NOMO-1 treated with DMSO at 0.1 percent for 48 hours (cell line): ENCODE measurements at regions not wholly inside any gene's neighbourhood (a gene's known extent, or its start where the extent isn't known, plus 50 kb on each side); places are given as distances from the start of the nearest gene placed in this dataset.
A peak's percentile ranks its signal among the peaks of the same experiment; 100 is the strongest.
"Not testable (repeated sequence)": the region's sequence is repeated elsewhere in the genome, so short reads cannot be mapped to it uniquely, and the experiment has no call there.

Experiments used
- DNase-seq: peaks from one replicate; lab custom pipeline; 2025; ENCODE audit not compliant: unreplicated experiment; lab: John Stamatoyannopoulos, UW

- no peak for DNase-seq
Observed at GRCh38 chr22:25484521-25485315, 79.8 kb upstream of the GRK3 start.

GRCh38 chr22:25485626-25486545 is 78.6 kb upstream of the GRK3 start:
- no peak for DNase-seq

- no peak for DNase-seq
Observed at GRCh38 chr22:25487508-25487907, 77.0 kb upstream of the GRK3 start.

GRCh38 chr22:25488244-25489020 is 76.0 kb upstream of the GRK3 start:
- no peak for DNase-seq

- DNase-seq, result no peak
Observed at GRCh38 chr22:25489947-25490346, 74.5 kb upstream of the GRK3 start.

- DNase-seq, result no peak
Observed at GRCh38 chr22:25490896-25491295, 73.6 kb upstream of the GRK3 start.

GRCh38 chr22:25492162-25492561 is 72.3 kb upstream of the GRK3 start:
- DNase-seq, result peak; percentile 23

GRCh38 chr22:25492841-25493734 is 71.4 kb upstream of the GRK3 start:
- no peak for DNase-seq

GRCh38 chr22:25493794-25494193 is 70.7 kb upstream of the GRK3 start:
- no peak for DNase-seq

- DNase-seq, result peak; percentile 66
Observed at GRCh38 chr22:25494774-25495173, 69.7 kb upstream of the GRK3 start.

GRCh38 chr22:25495285-25495684 is 69.2 kb upstream of the GRK3 start:
- no peak for DNase-seq

GRCh38 chr22:25496396-25497064 is 67.9 kb upstream of the GRK3 start:
- DNase-seq, result no peak

- no peak for DNase-seq
Observed at GRCh38 chr22:25497181-25497641, 67.3 kb upstream of the GRK3 start.

GRCh38 chr22:25497716-25498115 is 66.8 kb upstream of the GRK3 start:
- DNase-seq, result no peak

GRCh38 chr22:25500671-25501070 is 63.8 kb upstream of the GRK3 start:
- not testable (repeated sequence) for DNase-seq

GRCh38 chr22:25504017-25504416 is 60.5 kb upstream of the GRK3 start:
- not testable (repeated sequence) for DNase-seq

GRCh38 chr22:25508161-25508560 is 56.3 kb upstream of the GRK3 start:
- DNase-seq, result no peak

- DNase-seq, result no peak
Observed at GRCh38 chr22:25508761-25509321, 55.6 kb upstream of the GRK3 start.

GRCh38 chr22:25509374-25509791 is 55.1 kb upstream of the GRK3 start:
- DNase-seq, result no peak
